ENCODE measurements at regions not wholly inside any gene's neighbourhood (a gene's known extent, or its start where the extent isn't known, plus 50 kb on each side); places are given as distances from the start of the nearest gene placed in this dataset.
"Not testable (repeated sequence)": the region's sequence is repeated elsewhere in the genome, so short reads cannot be mapped to it uniquely, and the experiment has no call there.

- TF ChIP-seq CTCF (tag by site-specific recombination; IDR thresholded peaks at IDR 0.05); KLF10 (tag by site-specific recombination; IDR thresholded peaks at IDR 0.05); ZBTB17 (tag by site-specific recombination; IDR thresholded peaks at IDR 0.05); ZNF274 (IDR thresholded peaks at IDR 0.05; ENCODE audit: low read length); ZNF274 (tag by site-specific recombination; IDR thresholded peaks at IDR 0.05; ENCODE audit: borderline replicate concordance); ZBTB20 (tag by site-specific recombination; IDR thresholded peaks at IDR 0.05); ZNF837 (tag by site-specific recombination; IDR thresholded peaks at IDR 0.05); GLIS2 (tag by site-specific recombination; IDR thresholded peaks at IDR 0.05); PRDM6 (tag by site-specific recombination; IDR thresholded peaks at IDR 0.05); SP2 (tag by site-specific recombination; IDR thresholded peaks at IDR 0.05); PBX3 (CRISPR knock-in tag; IDR thresholded peaks at IDR 0.05); ZBTB1 (tag by site-specific recombination; IDR thresholded peaks at IDR 0.05); ZNF629 (tag by site-specific recombination; IDR thresholded peaks at IDR 0.05): not testable (repeated sequence)
These were observed 127.0 kb upstream of the FRG2B start for GRCh38 chr10:133753545-133753944.

All from HEK293 (cell line).